ENCODE measurements at regions not wholly inside any gene's neighbourhood (a gene's known extent, or its start where the extent isn't known, plus 50 kb on each side); places are given as distances from the start of the nearest gene placed in this dataset.

DNA sequence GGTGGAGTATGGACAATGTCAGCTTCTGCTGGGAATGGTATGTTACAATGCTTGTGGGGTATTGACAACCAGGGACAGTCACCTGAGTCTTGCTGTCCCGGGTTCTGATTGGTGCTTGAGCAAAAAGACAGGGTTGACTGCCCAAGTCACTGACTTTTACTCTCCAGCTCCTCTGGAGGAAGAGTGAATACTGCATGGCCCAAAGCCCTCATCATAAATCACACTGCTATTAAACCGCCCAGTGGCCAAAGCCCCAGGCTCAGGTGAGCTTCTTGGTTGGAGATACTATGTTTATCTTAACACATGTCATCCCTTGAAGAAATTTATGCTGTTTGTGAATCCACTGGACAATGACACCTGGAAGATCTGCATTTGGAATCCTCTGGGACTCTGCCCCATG, 90.0 kb upstream of the IGFBP3 start:
- no peak for DNase-seq (ENCODE audit: low spot score)

DNA sequence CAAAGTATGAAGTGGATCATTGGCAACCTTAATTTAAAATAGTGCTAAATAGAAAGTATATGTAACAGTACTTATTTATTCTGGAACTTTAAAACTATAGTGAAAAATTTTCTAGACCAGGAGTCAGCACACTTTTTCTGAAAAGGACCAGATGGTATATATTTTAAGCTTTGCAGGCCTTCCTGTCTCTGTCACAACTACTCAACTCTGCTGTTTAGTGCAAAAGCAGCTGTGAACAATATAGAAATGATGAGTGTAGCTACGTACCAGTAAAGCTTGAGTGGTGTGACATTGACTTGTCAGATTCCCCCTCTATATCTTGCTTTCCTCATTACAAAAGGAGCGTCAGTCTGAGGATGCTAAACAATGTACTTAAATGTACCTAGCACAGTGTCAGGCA, 88.1 kb upstream of the IGFBP3 start:
- no peak for DNase-seq (ENCODE audit: low spot score)

DNA sequence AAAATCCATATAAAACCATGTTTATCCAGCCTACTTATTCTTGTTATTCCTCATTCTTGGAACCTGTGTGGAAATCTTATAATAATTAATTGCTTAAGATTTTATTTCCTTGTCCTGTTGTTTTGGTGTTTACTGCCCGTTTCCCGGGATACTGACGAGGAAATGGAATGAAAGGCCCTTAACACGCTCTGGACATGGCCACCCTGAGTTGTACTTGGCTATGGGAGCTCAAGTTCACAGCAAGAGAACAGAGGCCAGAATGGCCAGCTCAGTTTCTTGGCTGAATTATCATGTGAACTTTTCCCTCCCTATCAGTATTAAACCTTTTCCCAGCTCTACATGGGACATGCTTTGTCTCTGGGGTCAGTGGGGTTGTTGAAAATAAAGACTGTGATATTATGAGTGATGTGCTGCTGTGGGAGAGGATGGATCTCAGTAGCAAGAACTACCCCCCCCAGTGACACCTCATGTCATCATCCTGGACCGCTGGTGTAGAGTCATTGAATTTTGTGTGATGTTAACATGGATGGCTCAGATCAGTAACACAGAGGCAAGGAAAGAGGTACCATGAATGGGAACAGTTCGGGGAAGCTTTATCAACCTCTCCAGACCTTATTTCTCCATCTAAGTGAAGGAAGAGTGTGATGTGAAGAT, 87.0 kb upstream of the IGFBP3 start:
- no peak for DNase-seq (ENCODE audit: low spot score)

DNA sequence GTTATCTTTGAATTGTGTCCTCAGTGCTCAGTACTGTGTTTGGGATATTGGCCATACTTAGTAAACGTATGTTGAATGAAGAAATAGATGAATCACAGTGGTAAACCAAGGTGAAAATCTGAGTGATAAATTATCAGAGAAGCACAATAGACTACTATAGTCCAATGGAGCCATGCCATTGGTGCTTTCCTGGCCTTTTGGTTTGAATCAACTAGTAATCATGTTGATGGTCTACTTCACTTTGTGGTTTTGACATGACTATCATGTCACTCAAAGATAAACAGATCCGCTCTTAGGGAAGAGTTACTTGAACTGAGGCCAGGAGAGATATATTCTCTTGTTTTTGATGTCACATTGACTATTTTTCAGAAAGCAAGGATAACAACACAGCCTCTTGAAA, 86.1 kb upstream of the IGFBP3 start:
- DNase-seq (ENCODE audit: low spot score), result no peak

DNA sequence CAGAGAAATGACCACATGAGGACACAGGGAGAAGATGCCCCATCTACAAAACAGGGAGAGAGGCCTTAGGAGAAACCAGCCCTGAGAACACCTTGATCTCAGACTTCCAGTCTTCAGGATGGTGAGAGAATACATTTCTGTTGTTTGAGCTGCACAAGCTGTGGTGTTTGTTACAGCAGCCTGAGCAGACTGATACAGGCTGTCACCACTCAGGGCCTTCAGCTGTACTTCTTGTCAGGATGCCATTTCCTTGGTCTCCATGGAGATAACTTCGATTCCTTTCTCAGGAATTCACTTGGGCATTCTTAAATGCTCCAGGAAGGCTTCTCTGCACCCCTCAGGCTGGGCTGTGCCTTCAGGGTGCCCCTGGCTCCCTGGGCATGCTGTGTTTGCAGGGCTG, 85.7 kb upstream of the IGFBP3 start:
- DNase-seq (ENCODE audit: low spot score), result no peak

DNA sequence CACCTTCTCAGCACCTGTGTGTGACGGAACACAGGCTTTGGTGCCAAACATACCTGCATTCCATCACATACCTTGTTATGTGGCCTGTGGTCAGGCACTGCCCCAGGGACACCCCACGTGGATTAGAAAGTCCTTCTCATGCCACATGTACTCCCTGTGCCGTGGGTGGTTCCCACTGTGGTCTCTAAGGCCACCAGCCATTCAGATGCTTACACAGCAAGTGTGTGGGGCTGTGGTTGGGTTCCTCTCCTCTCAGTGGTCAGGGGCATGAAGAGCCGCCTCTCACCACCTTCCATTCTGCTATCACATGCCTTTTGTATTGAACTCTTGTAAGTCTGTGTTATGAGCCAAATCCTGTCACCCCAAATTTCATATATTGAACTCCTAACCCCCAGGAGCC, 85.1 kb upstream of the IGFBP3 start:
- DNase-seq (ENCODE audit: low spot score), result no peak

DNA sequence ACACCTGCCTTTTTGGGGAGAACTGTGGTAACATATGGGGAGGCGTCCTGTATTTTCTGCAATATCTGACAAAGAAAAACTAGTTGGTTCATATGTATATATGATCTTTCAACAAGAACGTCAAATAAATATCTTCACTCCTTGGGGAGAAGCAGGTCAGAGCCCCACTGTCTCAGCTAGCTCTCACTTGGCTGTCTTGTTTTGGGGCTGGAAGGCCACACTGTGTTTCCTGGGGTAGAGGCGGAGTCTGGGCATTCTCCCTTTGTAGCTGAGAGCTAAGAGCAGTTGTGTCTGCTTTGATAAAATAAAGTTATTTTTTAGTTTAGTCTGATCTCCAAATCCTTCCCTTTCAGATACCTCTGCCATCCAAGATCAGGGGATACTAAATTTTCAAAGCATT, 83.9 kb upstream of the IGFBP3 start:
- no peak for DNase-seq (ENCODE audit: low spot score)

DNA sequence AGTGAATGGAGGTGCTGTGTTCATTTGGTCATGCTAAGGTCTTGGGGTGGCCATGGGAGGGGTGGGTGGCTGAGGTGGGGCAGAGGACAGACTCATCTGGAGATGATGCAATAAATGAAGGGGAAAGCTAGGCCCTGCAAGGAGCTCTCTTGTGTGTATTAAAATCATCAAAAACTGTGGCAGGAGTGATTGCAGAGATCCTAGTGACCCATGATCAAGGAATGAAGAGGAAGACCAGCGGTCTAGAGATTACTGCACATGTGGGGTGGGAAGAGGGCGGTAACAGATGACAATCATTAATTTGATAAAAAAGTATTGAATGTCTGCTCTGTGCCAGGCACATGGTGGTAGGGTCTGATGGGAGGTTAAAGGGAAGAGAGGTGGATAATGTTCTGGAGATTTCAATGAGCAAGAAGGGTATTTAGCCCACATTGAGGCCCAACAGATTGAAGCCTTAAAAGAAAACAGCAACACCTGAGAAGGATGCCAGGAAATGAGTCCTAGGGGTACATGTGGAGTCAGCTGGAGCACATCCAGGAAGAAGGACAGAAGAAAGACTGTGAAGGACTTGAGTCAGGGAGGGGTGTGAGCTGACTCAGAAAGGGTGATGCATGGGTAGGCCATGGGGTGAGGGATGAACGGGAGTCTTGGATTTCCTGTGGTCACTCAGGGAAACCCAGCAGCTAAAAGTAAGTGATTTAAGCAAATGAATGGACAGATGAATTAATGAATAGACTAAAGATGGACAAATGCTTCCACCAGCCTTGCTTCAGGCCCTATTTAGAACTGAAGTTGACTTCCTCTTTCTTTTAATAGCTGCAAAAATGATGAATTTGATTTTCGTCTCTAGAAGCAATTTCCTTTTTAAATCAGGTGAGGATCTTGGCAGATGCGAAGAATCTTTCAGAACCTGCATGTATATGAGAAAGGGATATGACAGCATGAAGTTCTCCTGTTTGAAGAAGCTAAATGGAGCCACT, 83.1 kb upstream of the IGFBP3 start:
- DNase-seq (ENCODE audit: low spot score), result peak; percentile 68

DNA sequence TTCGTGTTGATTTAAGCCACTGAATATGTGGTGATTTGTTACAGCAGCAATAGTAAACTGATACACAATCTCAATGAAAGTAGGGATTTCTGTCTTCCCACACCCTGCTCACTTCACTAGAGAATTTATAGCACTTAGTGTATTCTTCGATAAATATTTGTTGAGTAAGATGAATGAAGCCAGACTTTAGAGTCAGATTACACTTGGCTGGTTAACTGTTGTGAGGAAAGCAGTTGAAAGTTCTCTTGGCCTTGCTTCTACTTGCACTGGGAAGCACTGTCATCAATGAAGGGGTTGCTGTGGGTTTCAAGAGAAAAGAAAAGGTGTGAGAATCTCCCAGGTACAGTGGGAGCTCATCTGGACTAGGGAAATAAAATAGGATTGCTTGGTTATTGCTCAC, 82.1 kb upstream of the IGFBP3 start:
- no peak for DNase-seq (ENCODE audit: low spot score)

DNA sequence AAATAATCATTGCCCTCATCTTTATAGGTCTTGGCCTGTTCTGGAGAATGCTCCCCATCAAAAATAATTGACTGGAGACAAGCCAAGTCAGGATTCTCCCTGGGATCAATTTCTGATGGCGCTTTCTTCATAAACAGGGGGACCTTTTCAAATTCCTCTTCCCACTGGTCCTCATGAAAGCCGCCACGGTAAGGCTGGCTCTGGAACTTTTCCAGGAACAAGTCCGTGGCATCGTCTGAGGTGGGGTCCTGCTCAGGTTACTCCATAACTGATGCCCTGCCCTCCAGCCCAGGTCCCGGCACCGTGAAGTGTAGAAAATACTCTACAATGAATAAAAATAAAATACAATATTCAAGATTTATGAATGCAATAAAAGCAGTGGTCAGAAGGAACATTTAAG, 79.4 kb upstream of the IGFBP3 start:
- DNase-seq (ENCODE audit: low spot score), result no peak

DNA sequence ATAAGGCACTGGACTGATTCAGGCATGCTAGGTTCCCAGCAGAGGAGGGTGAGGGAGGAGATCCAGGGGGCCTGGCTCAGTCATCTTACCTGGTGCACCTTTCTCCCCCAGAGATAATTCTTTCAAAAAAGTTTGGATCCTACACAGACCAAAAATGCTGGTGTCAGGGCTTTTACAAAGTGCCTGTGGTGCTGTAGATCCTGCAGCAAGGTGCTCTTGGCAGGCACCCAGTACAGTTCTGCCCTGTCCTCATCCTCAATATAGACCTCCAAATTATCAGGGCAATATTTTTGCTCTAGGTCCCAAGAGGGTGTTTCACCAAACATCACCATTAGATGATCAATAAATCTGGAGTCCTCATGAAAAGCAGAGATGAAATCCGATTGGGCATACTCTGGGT, 78.5 kb upstream of the IGFBP3 start:
- DNase-seq (ENCODE audit: low spot score), result no peak

DNA sequence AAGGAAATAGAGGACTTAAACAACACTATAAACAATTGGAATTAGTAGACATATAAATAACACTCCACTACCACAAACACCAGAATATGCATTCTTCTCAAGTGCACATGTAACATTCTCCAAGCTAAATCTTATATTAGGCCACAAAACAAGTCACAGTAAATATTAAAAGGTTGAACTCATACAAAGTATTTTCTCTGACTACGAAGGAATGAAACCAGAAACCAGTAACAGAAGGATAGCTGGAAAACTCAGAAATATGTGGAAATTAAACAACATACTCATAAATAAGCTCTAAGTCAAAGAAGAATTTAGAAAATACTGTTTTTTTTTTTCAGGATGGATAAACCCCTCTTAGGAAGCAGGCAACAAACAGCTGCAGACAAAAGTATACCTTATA, 77.4 kb upstream of the IGFBP3 start:
- no peak for DNase-seq (ENCODE audit: low spot score)

DNA sequence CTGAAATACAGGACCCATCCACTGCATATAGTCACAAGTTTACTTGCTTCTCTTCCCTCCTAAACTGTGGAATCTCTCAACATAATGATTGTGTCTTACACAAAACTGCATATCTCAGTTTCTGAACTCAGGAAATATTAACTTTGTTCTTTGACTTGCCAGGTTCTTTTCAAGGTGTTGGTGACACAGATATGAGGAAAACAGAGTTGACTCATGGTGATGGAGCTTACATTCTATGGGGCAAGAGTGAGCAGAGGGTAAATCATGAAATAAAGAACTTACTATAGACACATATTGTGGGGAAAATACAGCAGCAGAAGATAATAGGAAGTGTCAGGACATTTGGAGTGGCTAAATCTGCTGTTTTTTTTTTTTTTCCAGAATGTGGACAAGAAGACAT, 72.5 kb upstream of the IGFBP3 start:
- no peak for DNase-seq (ENCODE audit: low spot score)

DNA sequence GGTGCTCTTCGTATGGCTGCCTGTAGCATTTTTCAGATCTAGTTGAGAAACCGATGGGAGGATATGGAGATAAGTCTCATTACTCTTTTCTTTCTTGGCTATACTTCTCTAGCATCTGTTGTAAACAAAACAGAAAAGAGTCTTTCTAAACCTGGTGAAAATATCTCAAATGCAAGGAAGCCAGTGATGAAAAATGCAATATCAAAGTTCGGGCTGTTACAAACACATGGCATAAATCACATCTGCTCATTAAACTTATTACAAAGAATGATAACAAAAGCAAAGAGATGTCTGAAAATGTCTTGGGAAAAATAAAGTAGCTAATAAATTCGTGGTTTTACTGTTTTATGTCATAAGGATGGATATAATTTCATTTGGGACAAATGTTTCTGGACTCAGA, 71.8 kb upstream of the IGFBP3 start:
- DNase-seq (ENCODE audit: low spot score), result no peak

DNA sequence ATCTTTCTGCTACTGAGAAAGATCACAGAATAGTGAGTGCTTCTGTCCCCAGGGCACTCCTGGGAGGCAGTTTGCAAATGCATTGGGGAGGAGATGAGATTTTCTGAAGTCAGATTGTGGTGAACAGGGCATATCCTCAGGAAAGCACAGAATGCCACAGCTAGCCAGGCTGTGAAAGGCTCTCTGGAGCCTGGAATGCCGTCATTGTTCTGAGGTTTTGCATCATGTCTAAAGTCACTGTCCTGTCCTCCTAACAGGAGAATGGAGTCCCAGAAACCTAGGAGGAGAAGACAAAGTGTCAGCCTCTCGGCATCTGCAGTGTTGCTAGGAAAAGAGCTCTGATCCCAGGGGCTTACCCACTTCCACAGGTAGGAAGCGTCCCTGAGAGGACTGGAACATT, 69.2 kb upstream of the IGFBP3 start:
- DNase-seq (ENCODE audit: low spot score), result no peak

DNA sequence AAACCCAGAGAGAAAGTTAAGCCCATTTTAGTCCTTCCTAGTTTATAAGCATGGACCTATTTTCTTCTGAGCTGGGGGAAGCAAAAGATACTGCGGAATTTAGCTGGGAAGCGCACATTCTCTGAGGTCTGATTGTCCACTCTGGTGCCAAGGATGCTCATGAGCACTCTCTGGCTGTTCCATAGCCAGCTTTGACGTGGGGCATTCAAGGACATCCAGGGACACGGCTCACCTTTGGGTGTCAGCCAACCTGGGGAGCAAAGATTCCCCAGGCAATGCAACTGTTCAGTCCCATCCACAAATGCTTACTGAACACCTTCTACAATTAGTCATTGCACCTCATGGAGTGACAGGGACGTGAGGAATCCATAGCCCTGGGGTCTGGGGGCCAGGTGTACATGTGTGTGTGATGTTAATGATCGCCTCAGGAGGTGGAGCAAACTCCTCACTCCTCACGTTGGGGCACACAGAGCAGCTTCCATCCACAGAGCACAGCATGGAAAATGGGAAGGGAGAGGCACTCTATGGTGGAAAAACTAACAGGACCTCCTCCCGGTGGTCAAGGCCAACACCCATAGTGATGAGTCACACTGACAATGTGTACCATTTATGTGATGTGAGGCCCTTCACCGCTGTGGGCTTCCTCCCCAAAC, 67.5 kb upstream of the IGFBP3 start:
- no peak for DNase-seq (ENCODE audit: low spot score)

DNA sequence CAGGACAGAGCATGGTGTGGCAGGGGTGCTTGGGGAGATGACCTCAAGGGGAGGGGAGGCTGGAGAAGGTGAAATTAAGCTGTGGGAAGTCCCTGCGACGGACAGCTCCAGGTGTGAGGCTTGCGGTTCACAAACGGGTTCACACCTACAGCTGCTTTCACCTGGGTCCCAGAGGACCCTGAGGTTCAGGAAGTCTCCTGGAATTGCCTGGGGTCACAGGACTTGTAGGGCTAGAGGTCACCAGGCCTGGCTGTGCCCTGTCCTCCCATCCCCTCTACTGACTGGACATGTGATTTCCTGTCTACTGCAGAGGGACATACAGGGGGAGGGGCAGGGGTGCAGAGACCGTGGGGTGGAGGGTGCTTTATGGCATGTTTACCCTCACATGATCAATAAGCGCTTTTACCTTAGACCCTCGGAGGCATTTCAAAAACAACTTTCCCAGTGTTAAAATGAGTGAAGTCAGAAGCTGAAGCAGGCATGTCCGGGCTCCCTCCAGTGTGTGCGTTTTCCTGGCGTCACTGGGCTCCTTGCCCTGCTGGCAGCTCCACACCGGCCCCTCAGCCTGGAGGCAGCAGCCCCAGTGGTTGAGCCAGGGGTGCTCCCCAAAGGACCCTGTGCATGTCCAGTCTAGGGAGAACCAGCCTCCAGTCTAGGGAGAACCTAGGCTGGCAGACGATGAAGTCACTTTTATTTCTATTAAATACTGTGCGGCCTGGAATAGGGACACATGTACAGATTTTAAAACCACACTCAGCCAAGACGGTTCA, 66.6 kb upstream of the IGFBP3 start:
- no peak for DNase-seq (ENCODE audit: low spot score)

DNA sequence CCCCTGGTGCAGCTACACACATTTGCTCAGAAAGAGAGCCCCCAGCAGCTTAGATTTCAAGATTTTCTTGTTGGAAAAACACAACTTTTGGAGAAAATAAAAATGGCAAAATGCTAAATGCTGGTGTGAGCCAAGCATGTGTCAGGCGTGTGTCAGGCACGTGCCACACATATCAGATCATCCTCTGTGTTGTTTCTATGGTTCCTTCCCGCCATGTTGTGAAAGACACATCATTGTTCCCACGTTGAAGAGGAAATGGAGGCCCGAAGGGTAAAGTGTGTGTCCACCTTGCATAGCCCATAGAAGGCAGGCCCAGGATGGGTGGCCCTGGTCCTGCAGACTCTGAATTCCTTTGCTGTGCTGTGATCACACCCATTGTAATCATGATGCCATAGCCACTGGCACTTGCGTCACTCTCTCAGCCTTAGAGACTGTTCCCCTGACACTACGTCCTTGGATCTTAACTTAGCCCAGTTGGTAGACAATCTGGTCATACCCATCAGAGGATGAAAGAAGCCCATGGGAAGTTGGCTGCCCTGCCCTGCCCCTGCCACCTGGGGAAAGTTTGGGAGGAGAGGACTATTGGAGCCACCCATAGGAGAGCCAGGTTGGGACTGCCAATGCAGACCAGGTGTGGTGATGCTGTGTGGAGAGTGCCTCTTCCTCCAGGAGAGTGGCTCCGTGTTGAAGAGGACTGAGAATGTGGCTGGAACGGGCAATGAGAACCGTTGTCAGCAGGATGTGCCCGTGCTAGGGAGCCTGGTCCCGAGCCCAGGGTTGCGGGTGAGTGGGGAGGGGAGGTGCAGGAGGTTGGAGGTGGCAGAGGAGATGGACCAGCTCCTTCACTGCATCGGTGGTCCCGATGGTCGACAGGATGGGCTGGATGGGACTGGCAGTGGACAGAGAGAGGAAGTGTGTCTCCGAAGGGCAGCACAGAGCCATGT, 65.6 kb upstream of the IGFBP3 start:
- no peak for DNase-seq (ENCODE audit: low spot score)

DNA sequence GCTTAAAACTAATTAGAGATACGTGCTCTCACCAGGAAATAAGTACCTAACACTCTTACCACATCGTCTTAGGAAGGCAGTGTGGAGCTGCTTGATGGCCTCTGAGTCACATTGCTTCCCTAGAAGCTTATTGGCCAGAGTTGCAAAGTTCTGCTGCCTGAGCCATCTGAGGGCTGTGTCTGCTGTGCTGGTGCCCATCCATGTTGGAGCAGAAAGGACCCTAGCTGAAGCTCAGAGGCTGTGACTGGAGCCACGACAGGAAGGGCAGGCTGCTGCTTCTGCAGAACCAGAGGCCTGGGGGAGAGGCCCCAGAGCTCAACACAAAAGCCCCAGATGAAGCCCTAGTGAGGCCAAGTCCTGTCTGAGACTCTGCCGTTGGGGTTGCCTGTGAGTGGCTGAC, 64.8 kb upstream of the IGFBP3 start:
- DNase-seq (ENCODE audit: low spot score), result peak; percentile 55

DNA sequence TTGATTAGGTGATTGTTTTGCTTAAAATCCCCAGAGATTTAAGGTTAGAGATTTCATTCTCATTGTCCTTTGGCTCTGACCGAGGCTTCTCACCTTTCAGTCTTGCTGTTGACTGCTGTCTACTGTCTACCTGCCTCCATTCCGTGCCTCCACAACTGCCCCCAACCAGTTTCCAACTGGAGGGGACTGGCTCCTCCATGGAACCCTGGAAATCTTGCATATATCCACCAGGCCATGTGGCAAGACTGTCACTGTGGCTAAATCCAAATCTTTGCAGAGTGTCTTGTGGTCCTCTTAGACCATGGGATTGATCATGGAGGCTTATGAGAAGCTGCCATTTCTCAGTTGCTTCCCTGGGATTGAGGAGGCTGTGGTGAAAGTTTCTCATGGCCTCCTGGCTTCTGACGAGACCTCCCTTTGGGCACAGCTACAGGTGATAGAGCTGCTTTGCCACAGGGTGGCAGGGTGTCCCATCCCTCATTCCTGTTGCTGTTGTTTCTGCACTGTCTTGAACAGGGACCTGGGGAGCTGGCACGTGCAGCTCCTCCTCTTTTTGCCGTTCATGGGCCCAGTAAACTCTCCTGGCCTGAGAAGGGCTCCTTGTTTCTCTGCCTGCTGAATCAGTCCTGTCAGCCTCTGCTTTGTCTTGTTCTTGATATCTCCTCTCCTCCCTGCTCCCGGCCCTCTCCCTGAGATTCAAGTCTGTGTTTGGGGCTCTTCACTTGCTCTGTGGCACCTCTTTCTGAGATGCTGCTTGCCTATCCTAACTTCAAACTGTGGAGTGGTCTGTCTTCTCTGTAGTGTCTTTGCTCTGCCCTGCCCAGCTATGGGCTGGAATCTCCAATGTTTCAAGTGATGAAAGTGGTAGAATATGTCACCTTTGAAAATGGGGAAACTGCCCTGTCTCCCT, 63.6 kb upstream of the IGFBP3 start:
- DNase-seq (ENCODE audit: low spot score), result no peak

All from AG08396 (cell line).